NCI-H748 (cell line): ENCODE measurements at regions not wholly inside any gene's neighbourhood (a gene's known extent, or its start where the extent isn't known, plus 50 kb on each side); places are given as distances from the start of the nearest gene placed in this dataset.
A peak's percentile ranks its signal among the peaks of the same experiment; 100 is the strongest.

Experiments
- DNase-seq: peaks from one replicate; lab custom pipeline; 2025; ENCODE audit not compliant: unreplicated experiment; lab: John Stamatoyannopoulos, UW

GRCh38 chr1:228917755-228918154 is 182.5 kb downstream of the RHOU start:
- no peak for DNase-seq

- no peak for DNase-seq
These were observed 183.1 kb downstream of the RHOU start for GRCh38 chr1:228918335-228918734.

- DNase-seq: no peak
These were observed 184.6 kb downstream of the RHOU start for GRCh38 chr1:228919914-228920313.

GRCh38 chr1:228920831-228921230 is 185.6 kb downstream of the RHOU start:
- DNase-seq: no peak

- no peak for DNase-seq
These were observed 186.2 kb downstream of the RHOU start for GRCh38 chr1:228921481-228921880.

- no peak for DNase-seq
These were observed 187.6 kb downstream of the RHOU start for GRCh38 chr1:228922722-228923376.

- DNase-seq: no peak
These were observed 188.9 kb downstream of the RHOU start for GRCh38 chr1:228923973-228924686.

- no peak for DNase-seq
These were observed 190.4 kb downstream of the RHOU start for GRCh38 chr1:228925691-228926090.

- no peak for DNase-seq
These were observed 192.1 kb downstream of the RHOU start for GRCh38 chr1:228927421-228927820.

- no peak for DNase-seq
These were observed 192.9 kb downstream of the RHOU start for GRCh38 chr1:228927946-228928898.

- no peak for DNase-seq
These were observed 194.3 kb downstream of the RHOU start for GRCh38 chr1:228929476-228930027.

GRCh38 chr1:228930479-228930957 is 195.2 kb downstream of the RHOU start:
- DNase-seq: no peak

GRCh38 chr1:228933753-228934152 is 198.5 kb downstream of the RHOU start:
- DNase-seq: no peak

- no peak for DNase-seq
These were observed 200.0 kb downstream of the RHOU start for GRCh38 chr1:228935198-228935663.

GRCh38 chr1:228935855-228936727 is 200.8 kb downstream of the RHOU start:
- DNase-seq: no peak

- no peak for DNase-seq
These were observed 201.6 kb downstream of the RHOU start for GRCh38 chr1:228936881-228937280.

- no peak for DNase-seq
These were observed 202.1 kb downstream of the RHOU start for GRCh38 chr1:228937351-228937750.

GRCh38 chr1:228937851-228938536 is 202.7 kb downstream of the RHOU start:
- DNase-seq: no peak

GRCh38 chr1:228938537-228938901 is 203.2 kb downstream of the RHOU start:
- DNase-seq: peak; percentile 26
